Esophagus (tissue), 2 donors: ENCODE measurements at regions not wholly inside any gene's neighbourhood (a gene's known extent, or its start where the extent isn't known, plus 50 kb on each side); places are given as distances from the start of the nearest gene placed in this dataset.

Source experiments
- H3K27ac ChIP-seq, 2 donors: one replicate each; pipeline ENCODE4 v1.5.1; 2013; ENCODE audit warnings: low read depth in 2 of 2, mild to moderate bottlenecking in 2 of 2, inconsistent platforms in 1 of 2, low read length in 1 of 2, moderate library complexity in 1 of 2
- H3K27me3 ChIP-seq, 2 donors: one replicate each; pipeline ENCODE4 v1.6.1; 2013; ENCODE audit warnings: low read length in 2 of 2, control low read depth in 1 of 2, mild to moderate bottlenecking in 1 of 2; ENCODE audit not compliant: insufficient read depth in 2 of 2, control insufficient read depth in 1 of 2
- H3K36me3 ChIP-seq, 2 donors: one replicate each; pipeline ENCODE4 v1.6.1; 2013; ENCODE audit warnings: low read length in 1 of 2; ENCODE audit not compliant: control insufficient read depth in 2 of 2, insufficient read depth in 2 of 2
- H3K4me1 ChIP-seq, 2 donors: one replicate each; pipeline ENCODE4 v1.6.1; 2013; ENCODE audit warnings: low read length in 1 of 2; ENCODE audit not compliant: control insufficient read depth in 2 of 2, insufficient read depth in 2 of 2
- H3K4me3 ChIP-seq, 2 donors: one replicate each; pipeline ENCODE4 v1.5.1; 2013; ENCODE audit warnings: low read length in 2 of 2, mild to moderate bottlenecking in 2 of 2, low read depth in 1 of 2, moderate library complexity in 1 of 2
- H3K9me3 ChIP-seq, 2 donors: one replicate each; pipeline ENCODE4 v1.6.1; 2013; ENCODE audit warnings: mild to moderate bottlenecking in 2 of 2, low read depth in 1 of 2, low read length in 1 of 2, moderate library complexity in 1 of 2; ENCODE audit not compliant: control insufficient read depth in 2 of 2, insufficient read depth in 1 of 2
- WGBS, 2 donors: extraction: QIAGEN DNeasy Blood & Tissue Kit; methylation state at CpG; one replicate each; pipeline ENCODE4 v1.1.7; 2013; 5-methylcytosine and 5-hydroxymethylcytosine counted together
- donor health status: healthy with polysubstance abuse.
- donor health status: Bipolar disorder and iron deficiency.

DNA sequence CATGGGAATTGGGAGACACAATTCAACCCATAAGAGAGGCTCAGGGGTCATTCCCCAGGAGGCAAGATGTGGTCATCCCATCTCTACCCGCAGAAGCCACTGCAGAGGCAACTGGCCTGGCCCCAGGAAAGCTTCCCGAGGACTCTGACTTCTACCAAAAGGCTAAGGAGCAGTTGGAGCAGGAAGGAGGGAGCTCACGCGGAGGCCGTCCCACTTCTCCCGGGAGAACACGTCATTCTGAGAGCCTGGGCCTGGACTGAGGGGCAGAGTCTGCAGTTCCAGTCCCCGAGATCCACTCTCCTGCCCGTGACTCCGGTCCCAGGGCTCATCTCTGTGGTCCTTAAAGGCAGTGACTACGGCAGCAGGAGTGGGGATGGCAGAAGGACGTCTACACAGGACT lies 69.0 kb upstream of the TAF1B start:
- Histone ChIP-seq H3K27ac (no peak overlapping the region), H3K4me3 (no peak overlapping the region), H3K4me1 (peaks cover 2 to 24% of the 10 kb centered on the region in 2 donors), H3K9me3 (no peaks in the 10 kb centered on the region), H3K27me3 (no peaks in the 10 kb centered on the region), H3K36me3 (no peaks in the 10 kb centered on the region)
- 68 to 83% methylated on average over 12 of the region's 12 CpGs for WGBS, 2 donors

DNA sequence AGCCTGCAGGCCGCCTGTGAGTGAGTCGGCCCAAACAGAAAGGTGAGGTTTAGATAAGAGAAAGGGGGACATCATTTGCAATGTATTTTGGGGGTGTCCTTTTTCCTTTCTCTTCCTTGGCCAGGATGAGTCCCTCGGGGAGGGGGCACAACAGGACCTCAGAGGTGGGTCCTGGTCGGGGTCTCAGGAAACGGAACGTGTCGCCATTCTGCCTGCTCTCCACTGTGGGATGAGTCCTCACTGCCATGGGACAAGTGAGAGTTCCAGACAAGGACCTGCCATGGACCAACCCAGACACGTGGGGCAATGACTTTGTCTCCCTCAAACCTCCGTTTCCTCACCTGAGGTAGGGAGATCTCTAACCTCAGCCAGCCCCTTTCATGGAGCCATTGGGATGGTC lies 67.9 kb upstream of the TAF1B start:
- WGBS, 2 donors, result 91 to 92% methylated on average over 9 of the region's 9 CpGs
- peaks cover 2 to 19% of the 10 kb centered on the region in 2 donors for H3K4me1 ChIP-seq

DNA sequence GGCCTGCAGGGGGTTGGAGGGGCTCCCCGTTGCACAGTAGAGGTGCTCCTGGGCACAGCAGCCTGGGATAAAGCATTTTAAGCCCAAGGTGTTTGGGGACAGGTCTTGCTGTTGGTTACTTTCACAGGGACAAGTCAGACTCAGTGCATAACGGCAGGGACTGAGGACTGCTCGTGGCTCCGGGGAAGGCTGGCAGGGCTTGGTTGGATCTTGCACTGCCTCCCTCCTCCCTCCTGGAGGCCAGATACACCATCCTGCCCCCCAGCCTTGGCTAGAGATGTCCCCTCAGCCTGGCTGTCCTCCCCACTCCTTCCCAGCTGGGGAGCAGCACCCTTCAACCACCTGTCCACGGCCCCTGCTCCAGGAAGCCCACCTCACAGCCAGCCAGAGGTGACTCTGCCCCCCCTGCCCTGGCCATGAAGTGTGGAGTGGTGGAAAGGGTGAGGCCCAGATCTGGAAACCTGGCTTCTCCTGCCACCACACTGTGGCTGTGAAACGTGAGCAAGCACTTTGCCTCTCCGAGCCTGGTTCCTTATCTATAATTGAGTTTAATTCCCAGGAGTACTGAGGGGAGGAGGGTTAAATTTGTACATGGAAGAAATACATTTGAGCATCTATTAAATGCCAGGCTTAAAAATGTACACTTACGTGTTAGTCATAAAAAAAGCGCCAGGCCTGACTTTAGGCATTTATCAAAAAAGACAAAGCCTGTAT lies 67.1 kb upstream of the TAF1B start:
- Histone ChIP-seq H3K9me3 (no peaks in the 10 kb centered on the region), H3K27me3 (no peaks in the 10 kb centered on the region), H3K27ac (no peak overlapping the region), H3K4me3 (no peak overlapping the region), H3K36me3 (no peaks in the 10 kb centered on the region), H3K4me1 (peaks cover 4 to 17% of the 10 kb centered on the region in 2 donors)
- 93 to 94% methylated on average over 9 of the region's 9 CpGs for WGBS, 2 donors

More for the DNA sequence above, 67.9 kb upstream of the TAF1B start:
- no peak overlapping the region for H3K27ac ChIP-seq
- no peaks in the 10 kb centered on the region for H3K36me3 ChIP-seq
- no peaks in the 10 kb centered on the region for H3K9me3 ChIP-seq
- H3K4me3 ChIP-seq, result no peak overlapping the region
- H3K27me3 ChIP-seq, result no peaks in the 10 kb centered on the region

DNA sequence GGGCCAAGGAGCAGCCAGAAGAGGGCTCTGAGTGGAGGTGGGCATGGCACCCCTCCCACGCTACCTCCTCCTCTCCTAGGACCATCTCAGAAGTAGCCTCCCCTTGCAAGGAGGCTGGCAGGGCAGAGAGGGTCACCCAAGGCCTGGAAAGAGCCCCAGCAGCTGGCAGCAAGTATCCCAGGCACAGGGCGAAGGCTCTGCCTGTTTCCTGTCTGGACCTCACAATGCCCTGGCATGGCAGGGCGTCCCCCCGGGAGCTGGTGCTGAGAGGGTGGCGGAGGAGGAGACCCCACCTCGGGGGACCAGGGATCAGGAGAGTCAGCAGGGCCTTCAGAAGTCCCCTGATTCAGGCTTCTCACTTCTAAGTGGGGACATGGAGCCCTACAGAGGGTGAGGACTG lies 66.2 kb upstream of the TAF1B start:
- no peaks in the 10 kb centered on the region for H3K27me3 ChIP-seq
- no peaks in the 10 kb centered on the region for H3K36me3 ChIP-seq
- 94 to 96% methylated on average over 6 of the region's 6 CpGs for whole genome bisulfite sequencing, 2 donors
- H3K4me1 ChIP-seq, result peaks cover 3 to 15% of the 10 kb centered on the region in 2 donors
- no peak overlapping the region for H3K27ac ChIP-seq
- no peak overlapping the region for H3K4me3 ChIP-seq
- no peaks in the 10 kb centered on the region for H3K9me3 ChIP-seq

DNA sequence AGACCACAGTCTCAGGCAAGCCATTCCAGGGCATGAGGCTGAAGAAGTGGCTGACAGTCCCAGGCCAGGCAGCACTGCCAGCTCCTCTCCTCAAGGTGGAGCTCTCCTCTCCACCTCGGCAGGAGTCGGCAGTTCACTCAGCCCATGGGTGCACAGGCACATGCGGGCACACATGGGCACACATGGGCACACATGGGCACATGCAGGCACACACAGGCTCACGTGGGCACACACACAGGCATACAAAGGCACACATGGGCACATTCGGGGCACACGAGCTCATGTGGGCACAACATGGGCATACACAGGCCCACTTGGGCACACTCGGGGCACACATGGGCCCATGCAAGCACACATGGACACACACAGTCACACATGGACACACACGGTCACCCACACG lies 65.3 kb upstream of the TAF1B start:
- WGBS, 2 donors, result 83 to 85% methylated on average over 9 of the region's 9 CpGs
- no peaks in the 10 kb centered on the region for H3K27me3 ChIP-seq

DNA sequence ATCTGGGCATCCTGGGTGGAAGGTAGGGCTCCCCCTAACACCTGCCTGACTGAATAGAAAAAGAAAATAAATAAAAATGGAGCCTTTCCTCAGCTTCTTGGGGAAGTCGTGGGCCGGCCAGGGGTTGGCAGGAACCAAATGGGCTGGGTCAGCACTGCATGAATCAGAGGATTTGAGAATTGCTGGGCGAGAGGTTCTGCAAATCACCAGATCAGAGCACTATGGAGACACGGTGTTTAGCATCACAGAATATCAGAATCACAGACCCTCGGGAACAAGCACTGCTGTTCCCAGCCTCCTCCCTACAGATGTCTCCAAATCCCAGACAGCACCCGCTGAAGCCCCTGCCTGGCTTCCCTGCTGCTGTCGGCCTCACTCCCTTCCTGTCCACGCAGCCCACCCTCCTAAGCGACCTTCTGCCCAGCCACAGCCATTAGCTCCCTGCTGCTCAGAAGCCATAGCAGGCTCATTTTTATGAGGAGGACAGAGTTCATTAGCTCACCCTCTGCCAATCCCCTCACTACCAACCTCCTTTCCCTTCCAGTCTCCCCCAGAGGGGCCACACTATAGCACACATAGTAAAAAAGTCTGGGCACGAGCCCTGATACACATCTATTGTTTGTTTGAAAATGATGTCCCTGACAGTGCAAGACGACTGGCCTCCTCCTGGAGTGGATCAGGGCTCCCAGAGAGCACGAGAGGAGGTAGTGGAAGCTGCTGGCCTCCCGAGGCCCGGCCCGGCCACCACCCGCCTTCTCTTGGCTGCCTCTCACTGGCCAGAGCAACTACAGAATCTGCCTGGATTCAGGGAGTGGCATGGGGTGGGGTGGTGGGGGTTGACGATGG lies 64.6 kb upstream of the TAF1B start:
- Histone ChIP-seq H3K9me3 (no peaks in the 10 kb centered on the region), H3K27ac (no peak overlapping the region), H3K4me1 (peaks cover 3 to 19% of the 10 kb centered on the region in 2 donors), H3K4me3 (no peak overlapping the region), H3K27me3 (no peaks in the 10 kb centered on the region), H3K36me3 (no peaks in the 10 kb centered on the region)
- 69 to 79% methylated on average over 17 of the region's 17 CpGs for WGBS, 2 donors

More for the DNA sequence above, 65.3 kb upstream of the TAF1B start:
- Histone ChIP-seq H3K9me3 (no peaks in the 10 kb centered on the region), H3K4me1 (peaks cover 3 to 18% of the 10 kb centered on the region in 2 donors), H3K27ac (no peak overlapping the region), H3K4me3 (no peak overlapping the region), H3K36me3 (no peaks in the 10 kb centered on the region)

DNA sequence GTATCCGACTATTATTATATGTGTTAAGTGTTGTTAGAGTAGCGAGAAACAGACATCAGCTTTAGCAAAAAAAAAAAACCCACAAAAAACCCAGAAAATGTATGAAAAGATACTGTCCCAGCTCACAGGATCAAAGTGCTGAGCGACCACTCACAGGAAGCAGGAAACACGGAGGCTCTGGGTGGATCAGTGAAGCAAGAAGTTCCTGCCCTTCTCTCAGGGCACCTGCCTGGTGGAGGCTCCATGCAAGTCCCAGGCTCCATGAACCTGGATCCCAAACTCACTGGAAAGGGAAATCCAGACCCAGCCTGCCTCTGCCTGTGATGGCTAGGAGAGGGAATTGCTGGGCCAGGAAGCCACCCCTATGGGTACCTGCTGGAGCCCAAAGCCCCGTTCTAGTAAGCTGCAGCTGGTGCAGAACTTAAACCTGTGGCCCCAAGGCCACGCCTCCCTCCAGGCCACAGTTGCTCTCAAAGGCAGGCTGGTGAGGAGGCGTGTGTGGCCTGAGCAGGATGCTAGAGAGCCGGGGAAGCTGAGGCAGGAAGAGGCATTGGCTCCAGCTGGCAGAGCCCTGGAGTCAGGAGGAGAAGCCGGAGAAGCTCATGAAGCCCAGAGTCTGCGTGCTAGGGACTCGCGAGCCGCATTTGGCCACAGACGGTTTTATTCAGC lies 63.5 kb upstream of the TAF1B start:
- Histone ChIP-seq H3K36me3 (no peaks in the 10 kb centered on the region), H3K4me1 (peaks cover 3 to 19% of the 10 kb centered on the region in 2 donors), H3K4me3 (no peak overlapping the region), H3K9me3 (no peaks in the 10 kb centered on the region), H3K27me3 (no peaks in the 10 kb centered on the region), H3K27ac (peak overlapping the region in 1 of 2 donors; percentile 1)
- WGBS, 2 donors, result 78 to 82% methylated on average over 14 of the region's 14 CpGs

DNA sequence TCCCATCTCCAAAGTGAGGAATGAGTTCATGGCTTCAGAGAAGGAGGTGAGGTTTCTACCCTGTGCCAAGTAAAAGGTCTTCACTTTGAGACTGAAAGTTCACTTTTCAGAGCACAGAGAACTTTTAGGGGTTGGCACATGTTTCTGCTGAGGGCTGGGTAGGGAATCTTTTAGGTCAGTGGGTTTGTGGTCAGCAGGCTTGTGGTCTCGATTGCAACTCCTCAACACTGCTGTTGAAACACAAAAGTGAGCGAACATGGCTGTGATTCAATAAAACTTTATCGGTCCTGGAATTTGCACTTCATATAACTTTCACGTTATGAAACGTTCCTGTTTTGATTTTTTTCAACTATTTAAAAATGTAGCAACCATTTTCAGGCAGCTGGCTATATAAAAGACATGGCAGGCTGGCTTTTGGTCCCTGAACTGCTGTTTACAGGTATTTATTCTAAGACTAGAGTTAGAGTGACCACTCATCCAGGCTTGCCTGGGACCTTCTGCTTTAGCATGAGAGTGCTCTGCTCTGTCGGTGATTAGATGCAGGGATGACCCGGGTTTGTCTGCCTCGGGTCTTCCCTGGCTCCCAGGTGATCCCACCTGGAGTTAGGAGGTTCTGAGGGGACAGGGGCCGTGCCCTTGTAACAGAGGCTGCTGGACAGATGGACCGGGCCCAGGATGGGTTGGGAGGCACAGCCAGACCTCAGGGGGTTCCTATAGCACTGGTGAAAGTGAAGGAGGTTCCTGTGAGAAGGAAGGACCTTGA lies 62.7 kb upstream of the TAF1B start:
- no peaks in the 10 kb centered on the region for H3K9me3 ChIP-seq
- no peaks in the 10 kb centered on the region for H3K36me3 ChIP-seq
- peaks cover 3 to 19% of the 10 kb centered on the region in 2 donors for H3K4me1 ChIP-seq
- H3K27me3 ChIP-seq, result no peaks in the 10 kb centered on the region
- H3K27ac ChIP-seq, result peak overlapping the region; percentile 41 to 53
- 82 to 86% methylated on average over 10 of the region's 10 CpGs for WGBS, 2 donors
- H3K4me3 ChIP-seq, result no peak overlapping the region

DNA sequence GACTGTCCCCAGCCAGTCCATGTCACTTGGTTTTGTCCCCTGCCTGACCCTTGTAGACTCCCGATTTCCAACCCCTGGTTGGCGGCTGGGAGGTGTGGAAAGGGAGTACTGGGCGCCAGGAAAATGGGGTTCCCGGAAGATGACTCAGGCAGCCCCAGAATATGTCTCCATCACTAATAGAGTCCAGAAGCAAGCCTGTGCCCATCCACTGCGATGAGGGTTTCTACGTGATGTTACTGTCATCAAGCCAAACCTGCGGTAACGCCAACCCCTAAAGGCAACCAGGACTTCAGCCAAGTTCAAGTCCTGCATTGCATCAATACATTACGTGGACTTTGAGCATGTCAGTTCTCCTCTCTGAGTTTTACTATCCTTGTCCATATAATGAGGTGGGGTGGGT lies 62.0 kb upstream of the TAF1B start:
- no peaks in the 10 kb centered on the region for H3K27me3 ChIP-seq
- no peaks in the 10 kb centered on the region for H3K36me3 ChIP-seq
- H3K9me3 ChIP-seq, result no peaks in the 10 kb centered on the region
- peak overlapping the region; percentile 41 to 53 for H3K27ac ChIP-seq
- no peak overlapping the region for H3K4me3 ChIP-seq
- H3K4me1 ChIP-seq, result peaks cover 3 to 19% of the 10 kb centered on the region in 2 donors
- 61 to 67% methylated on average over 9 of the region's 9 CpGs for WGBS, 2 donors
